GM12878 (cell line): ENCODE measurements at regions not wholly inside any gene's neighbourhood (a gene's known extent, or its start where the extent isn't known, plus 50 kb on each side); places are given as distances from the start of the nearest gene placed in this dataset.

Experiments used
- ATAC-seq: fragments of 200-7000 bp; cut with Tn5 transposase; 3 replicates; pipeline ENCODE4 v1.9.1; 2020; ENCODE audit warnings: mild to moderate bottlenecking, moderate library complexity
- BruUV-seq: library from RNA; stranded (reverse); fragments of 400-500 nt; replicated peaks from 2 replicates; lab custom pipeline; 2021; lab: Mats Ljungman, UMichigan
- CTCF ChIA-PET: fragments of 300-600 bp; sonication (Branson Sonifier 250); formaldehyde crosslinking; extraction: SDS; loops from one replicate; lab custom pipeline; 2021; ENCODE audit warnings: inconsistent platforms; lab: Yijun Ruan, JAX
- POLR2A ChIA-PET: fragments of 350-600 bp; formaldehyde crosslinking; extraction: SDS; loops from one replicate; lab custom pipeline; 2021; ENCODE audit warnings: inconsistent platforms; lab: Charles Lee
- RAD21 ChIA-PET: fragments of 300-600 bp; sonication (Branson Sonifier 250); formaldehyde crosslinking; loops from one replicate; lab custom pipeline; 2023; ENCODE audit warnings: antibody characterized with exemption; ENCODE audit not compliant: unreplicated experiment; lab: Charles Lee
- SMC1A ChIA-PET: fragments of 300-600 bp; sonication (Branson Sonifier 250); formaldehyde crosslinking; loops from one replicate; lab custom pipeline; 2023; ENCODE audit not compliant: unreplicated experiment, uncharacterized antibody; lab: Charles Lee
- DNase-seq: peaks from one replicate; pipeline ENCODE4 v3.0.0-alpha.2; 2011; ENCODE audit warnings: low read depth, low spot score
- FAIRE-seq: peaks from 3 replicates; lab custom pipeline; 2011; peaks lifted over from hg19 to GRCh38; lab: Jason Lieb, UNC
- H2AFZ ChIP-seq: 2 replicates; pipeline ENCODE4 v1.6.0; 2011; ENCODE audit warnings: low read depth, low read length, control low read depth; ENCODE audit not compliant: control insufficient read depth
- H3K27ac ChIP-seq: 2 replicates; pipeline ENCODE4 v1.5.1; 2011; ENCODE audit warnings: control low read depth; ENCODE audit not compliant: control insufficient read depth, insufficient read depth
- H3K27me3 ChIP-seq, 2 experiments: replicated peaks in 1 of 2; 2 replicates each; pipeline versions ENCODE4 v1.6.0 to v1.6.1; 2011; ENCODE audit warnings: low read length in 1 of 2; ENCODE audit not compliant: control insufficient read depth in 2 of 2, insufficient read depth in 2 of 2
- H3K36me3 ChIP-seq, 2 experiments: 2 replicates each; pipeline ENCODE4 v1.5.1; 2011; ENCODE audit warnings: low read length in 1 of 2; ENCODE audit not compliant: control insufficient read depth in 2 of 2, insufficient read depth in 2 of 2
- H3K4me1 ChIP-seq: 2 replicates; pipeline ENCODE4 v1.6.1; 2011; ENCODE audit warnings: mild to moderate bottlenecking, low read length, moderate library complexity, mixed read lengths; ENCODE audit not compliant: control insufficient read depth, insufficient read depth
- H3K4me2 ChIP-seq: 2 replicates; pipeline ENCODE4 v1.6.0; 2011; ENCODE audit warnings: control low read depth; ENCODE audit not compliant: control insufficient read depth, insufficient read depth
- H3K4me3 ChIP-seq: fragments of 200-600 bp; sonication (generic); 2 replicates; pipeline ENCODE4 v1.5.1; 2016
- H3K79me2 ChIP-seq: 2 replicates; pipeline ENCODE4 v1.6.0; 2011; ENCODE audit warnings: low read length; ENCODE audit not compliant: control insufficient read depth, insufficient read depth
- H3K9ac ChIP-seq: 2 replicates; pipeline ENCODE4 v1.8.0; 2011; ENCODE audit warnings: low read length, control low read depth, mixed read lengths; ENCODE audit not compliant: control insufficient read depth, insufficient read depth
- H3K9me3 ChIP-seq: replicated peaks from 3 replicates; pipeline ENCODE4 v1.5.1; 2011; ENCODE audit warnings: mild to moderate bottlenecking, low read length; ENCODE audit not compliant: control insufficient read depth, insufficient read depth
- H4K20me1 ChIP-seq: 2 replicates; pipeline ENCODE4 v1.6.0; 2011; ENCODE audit not compliant: control insufficient read depth, insufficient read depth
- ATF2 ChIP-seq: IDR thresholded peaks from 2 replicates; pipeline ENCODE4 v1.6.1; 2012; ENCODE audit warnings: low read length, inconsistent platforms
- BRCA1 ChIP-seq: IDR thresholded peaks from 2 replicates; pipeline ENCODE4 v1.6.1; 2011; ENCODE audit warnings: low read depth, low read length, improper control_type of control experiment
- DPF2 ChIP-seq: fragments of 450-650 bp; IDR thresholded peaks from 2 replicates; pipeline ENCODE4 v1.6.1; 2017; ENCODE audit warnings: mild to moderate bottlenecking
- E2F4 ChIP-seq: IDR thresholded peaks from 2 replicates; pipeline ENCODE4 v1.6.1; 2012; ENCODE audit warnings: low read depth, low read length, improper control_type of control experiment
- HDGF ChIP-seq: fragments of 450-650 bp; IDR thresholded peaks from 2 replicates; pipeline ENCODE4 v1.6.1; 2016; ENCODE audit warnings: antibody characterized with exemption
- IRF4 ChIP-seq: IDR thresholded peaks from 2 replicates; pipeline ENCODE4 v1.6.1; 2011; ENCODE audit warnings: low read depth, low read length
- KAT2A ChIP-seq: conservative IDR thresholded peaks from 2 replicates; pipeline ENCODE4 v1.6.1; 2011; ENCODE audit warnings: low read depth, low read length; ENCODE audit not compliant: control insufficient read depth
- MTA2 ChIP-seq: fragments of 450-650 bp; IDR thresholded peaks from 2 replicates; pipeline ENCODE4 v1.6.1; 2016; ENCODE audit warnings: low read depth, mild to moderate bottlenecking, moderate library complexity
- NFYA ChIP-seq: IDR thresholded peaks from 2 replicates; pipeline ENCODE4 v1.6.1; 2011; ENCODE audit warnings: low read depth, mild to moderate bottlenecking, low read length, improper control_type of control experiment, borderline replicate concordance
- NR2F1 ChIP-seq: fragments of 450-650 bp; conservative IDR thresholded peaks from 2 replicates; pipeline ENCODE4 v1.6.1; 2017; ENCODE audit warnings: mild to moderate bottlenecking
- PAX8 ChIP-seq: fragments of 450-650 bp; IDR thresholded peaks from 2 replicates; pipeline ENCODE4 v1.6.1; 2017; ENCODE audit warnings: mild to moderate bottlenecking, moderate library complexity
- PML ChIP-seq: IDR thresholded peaks from 2 replicates; pipeline ENCODE4 v1.6.1; 2012; ENCODE audit warnings: low read length, inconsistent platforms
- POLR2AphosphoS5 ChIP-seq: IDR thresholded peaks from 2 replicates; pipeline ENCODE4 v1.6.1; 2011; ENCODE audit warnings: mild to moderate bottlenecking, low read length, inconsistent platforms
- RELA ChIP-seq: fragments of 450-650 bp; IDR thresholded peaks from 2 replicates; pipeline ENCODE4 v1.8.0; 2014; ENCODE audit warnings: borderline replicate concordance; ENCODE audit not compliant: partially characterized antibody
- SMAD5 ChIP-seq: IDR thresholded peaks from 2 replicates; pipeline ENCODE4 v1.6.1; 2016; ENCODE audit warnings: antibody characterized with exemption, low read depth
- SMARCA5 ChIP-seq: fragments of 450-650 bp; IDR thresholded peaks from 2 replicates; pipeline ENCODE4 v1.6.1; 2017; ENCODE audit warnings: mild to moderate bottlenecking
- SPI1 ChIP-seq: IDR thresholded peaks from 2 replicates; pipeline ENCODE4 v1.6.1; 2011; ENCODE audit warnings: low read depth, mild to moderate bottlenecking, low read length, moderate library complexity, borderline replicate concordance; ENCODE audit not compliant: insufficient read depth
- STAT3 ChIP-seq: IDR thresholded peaks from 2 replicates; pipeline ENCODE4 v1.6.1; 2011; ENCODE audit warnings: low read depth, low read length, improper control_type of control experiment
- ZNF592 ChIP-seq: fragments of 450-650 bp; IDR thresholded peaks from 2 replicates; pipeline ENCODE4 v1.6.1; 2017; ENCODE audit warnings: mild to moderate bottlenecking, moderate library complexity
- WGBS: methylation state at CpG from one replicate; pipeline ENCODE4 v1.1.6; 2016; ENCODE audit warnings: low lambda C conversion rate; ENCODE audit not compliant: insufficient replicate concordance, insufficient coverage; ENCODE audit errors: missing lambda C conversion rate; 5-methylcytosine and 5-hydroxymethylcytosine counted together
- in situ Hi-C: fragments of 300-500 bp; cut with MboI; formaldehyde crosslinking; loops from 9 replicates; pipeline ENCODE4 v1.14.3; 2018; ENCODE audit warnings: mixed read lengths
- intact Hi-C: fragments of 100-400 bp; cut with micrococcal nuclease; formaldehyde crosslinking; loops from one replicate; pipeline ENCODE4 v1.14.2; 2022; ENCODE audit not compliant: unreplicated experiment

- no peaks in the 10 kb centered on the region for H3K27me3 ChIP-seq
- no peaks in the 10 kb centered on the region for H3K36me3 ChIP-seq
- FAIRE-seq (no peak), ATAC-seq (no peak), DNase-seq (no peak)
- no peaks in the 10 kb centered on the region for H3K9me3 ChIP-seq
- no peak overlapping the region for H3K4me2 ChIP-seq
- H2AFZ ChIP-seq = no peak overlapping the region
- no peak overlapping the region for H3K27ac ChIP-seq
- no peaks in the 10 kb centered on the region for H4K20me1 ChIP-seq
- intact Hi-C loops (no loop called here), in situ Hi-C loops (no loop called here)
- ChIA-PET CTCF (interaction anchor here (0.7 kb wide), 1 partner anchor 121 kb away, joined by 3 read pairs; no protein-coding TSS in a partner anchor), POLR2A (no interaction called here), RAD21 (no interaction called here), SMC1A (no interaction called here)
- no TSS peak for BruUV-seq
- H3K9ac ChIP-seq = no peak overlapping the region
- no peak overlapping the region for H3K4me3 ChIP-seq
- no peak for TF ChIP-seq PML
- no peak for TF ChIP-seq KAT2A
- TF ChIP-seq NFYA = no peak
- no peak for TF ChIP-seq IRF4
- TF ChIP-seq ZNF592 = no peak
- TF ChIP-seq SPI1 = no peak
- TF ChIP-seq SMARCA5 = no peak
- no peak for TF ChIP-seq E2F4
- no peak for TF ChIP-seq SMAD5
- TF ChIP-seq RELA = no peak
- no peak for TF ChIP-seq ATF2
- no peak for TF ChIP-seq BRCA1
- no peak for TF ChIP-seq PAX8
- TF ChIP-seq DPF2 = no peak
- TF ChIP-seq MTA2 = no peak
- no peak for TF ChIP-seq STAT3
- TF ChIP-seq NR2F1 = no peak
- no peak for TF ChIP-seq POLR2AphosphoS5
- TF ChIP-seq HDGF = no peak
- H3K4me1 ChIP-seq = no peaks in the 10 kb centered on the region
- no peaks in the 10 kb centered on the region for H3K79me2 ChIP-seq
- 71% methylated on average over 3 of the region's 3 CpGs for WGBS
Observed at GRCh38 chr16:51938861-51939260, 608.1 kb downstream of the TOX3 start.
